Keratinocyte (primary cell): ENCODE measurements at regions not wholly inside any gene's neighbourhood (a gene's known extent, or its start where the extent isn't known, plus 50 kb on each side); places are given as distances from the start of the nearest gene placed in this dataset.

Experiments
- DNase-seq: peaks from one replicate; pipeline ENCODE4 v3.0.0-alpha.2; 2011; ENCODE audit warnings: low read depth, missing footprints, low spot score
- FAIRE-seq: peaks from 2 replicates; lab custom pipeline; 2011; peaks lifted over from hg19 to GRCh38; lab: Jason Lieb, UNC
- H2AFZ ChIP-seq: 2 replicates; pipeline ENCODE4 v1.6.0; 2012; ENCODE audit warnings: low read length, control low read depth, inconsistent platforms; ENCODE audit not compliant: control insufficient read depth
- H3K27ac ChIP-seq: 2 replicates; pipeline ENCODE4 v1.5.1; 2011; ENCODE audit warnings: low read length; ENCODE audit not compliant: control insufficient read depth, insufficient read depth
- H3K27me3 ChIP-seq: 3 replicates; pipeline ENCODE4 v1.6.0; 2011; ENCODE audit warnings: low read length; ENCODE audit not compliant: control insufficient read depth, insufficient read depth; ENCODE audit errors: extremely low read depth
- H3K36me3 ChIP-seq, 2 experiments: 2 replicates in 1 of 2; 3 replicates in 1 of 2; pipeline ENCODE4 v1.5.1; 2011; ENCODE audit warnings: low read length in 2 of 2, mild to moderate bottlenecking in 1 of 2; ENCODE audit not compliant: control insufficient read depth in 2 of 2, insufficient read depth in 2 of 2; ENCODE audit errors: extremely low read depth in 1 of 2
- H3K4me1 ChIP-seq: 3 replicates; pipeline ENCODE4 v1.5.1; 2011; ENCODE audit warnings: low read length; ENCODE audit not compliant: control insufficient read depth, insufficient read depth; ENCODE audit errors: extremely low read depth
- H3K4me2 ChIP-seq: 3 replicates; pipeline ENCODE4 v1.6.0; 2011; ENCODE audit warnings: low read depth, low read length; ENCODE audit not compliant: control insufficient read depth, insufficient read depth; ENCODE audit errors: extremely low read depth
- H3K4me3 ChIP-seq, 3 experiments: fragments of 200-600 bp in 1 of 3; sonication (generic) in 1 of 3; 2 replicates in 2 of 3; 3 replicates in 1 of 3; pipeline ENCODE4 v1.5.1; 2011 to 2016; ENCODE audit warnings: low read length in 3 of 3, mild to moderate bottlenecking in 3 of 3, control low read depth in 2 of 3, inconsistent platforms in 1 of 3, low read depth in 1 of 3, mixed read lengths in 1 of 3, mixed run types in 1 of 3, moderate library complexity in 1 of 3; ENCODE audit not compliant: control insufficient read depth in 2 of 3, insufficient read depth in 2 of 3; ENCODE audit errors: extremely low read depth in 1 of 3
- H3K79me2 ChIP-seq: 2 replicates; pipeline ENCODE4 v1.6.0; 2012; ENCODE audit warnings: low read length; ENCODE audit not compliant: control insufficient read depth, insufficient read depth
- H3K9ac ChIP-seq: 3 replicates; pipeline ENCODE4 v1.6.0; 2011; ENCODE audit warnings: low read length; ENCODE audit not compliant: control insufficient read depth, insufficient read depth; ENCODE audit errors: extremely low read depth
- H3K9me1 ChIP-seq: 3 replicates; pipeline ENCODE4 v1.6.0; 2011; ENCODE audit warnings: low read length; ENCODE audit not compliant: control insufficient read depth, insufficient read depth; ENCODE audit errors: extremely low read depth
- H3K9me3 ChIP-seq: 2 replicates; pipeline ENCODE4 v1.5.1; 2012; ENCODE audit warnings: low read depth, low read length; ENCODE audit not compliant: control insufficient read depth
- H4K20me1 ChIP-seq: 3 replicates; pipeline ENCODE4 v1.6.0; 2011; ENCODE audit warnings: low read length; ENCODE audit not compliant: control insufficient read depth, insufficient read depth; ENCODE audit errors: extremely low read depth
- EZH2 ChIP-seq: IDR thresholded peaks from one replicate; pipeline ENCODE4 v1.6.1; 2012; ENCODE audit warnings: inconsistent platforms, mild to moderate bottlenecking, low read length, moderate library complexity
- dilution Hi-C: fragments of 300-500 bp; cut with MboI; formaldehyde crosslinking; loops from one replicate; pipeline ENCODE4 v1.7.0; 2020; ENCODE audit warnings: low sequenced_read_pairs; ENCODE audit not compliant: extremely low pct_ligation_motif_present
- TF ChIP-seq, protein P1 (sequence below), 3 experiments: IDR thresholded peaks in 1 of 3; conservative IDR thresholded peaks in 1 of 3; optimal IDR thresholded peaks in 1 of 3; 2 replicates in 2 of 3; 3 replicates in 1 of 3; pipeline versions ENCODE3 to v1.5.1; 2011; ENCODE audit warnings: low read length in 3 of 3, mild to moderate bottlenecking in 3 of 3, moderate library complexity in 2 of 3, control low read depth in 1 of 3, inconsistent platforms in 1 of 3; ENCODE audit not compliant: insufficient read depth in 2 of 3; ENCODE audit errors: extremely low read depth in 1 of 3

GRCh38 chr1:3988431-3988830, 88.4 kb upstream of the C1orf174 start:
- Histone ChIP-seq H4K20me1 (no peaks in the 10 kb centered on the region), H3K27ac (no peak overlapping the region), H3K4me3 (no peak overlapping the region), H3K36me3 (no peaks in the 10 kb centered on the region), H3K9me3 (peaks cover 6% of the 10 kb centered on the region), H3K9me1 (no peaks in the 10 kb centered on the region), H3K4me1 (no peaks in the 10 kb centered on the region), H3K79me2 (no peaks in the 10 kb centered on the region), H3K4me2 (no peak overlapping the region), H2AFZ (no peak overlapping the region), H3K27me3 (no peaks in the 10 kb centered on the region), H3K9ac (no peak overlapping the region)
- FAIRE-seq = no peak
- no peak for DNase-seq
- TF ChIP-seq EZH2 = no peak
- TF ChIP-seq, protein P1, sequence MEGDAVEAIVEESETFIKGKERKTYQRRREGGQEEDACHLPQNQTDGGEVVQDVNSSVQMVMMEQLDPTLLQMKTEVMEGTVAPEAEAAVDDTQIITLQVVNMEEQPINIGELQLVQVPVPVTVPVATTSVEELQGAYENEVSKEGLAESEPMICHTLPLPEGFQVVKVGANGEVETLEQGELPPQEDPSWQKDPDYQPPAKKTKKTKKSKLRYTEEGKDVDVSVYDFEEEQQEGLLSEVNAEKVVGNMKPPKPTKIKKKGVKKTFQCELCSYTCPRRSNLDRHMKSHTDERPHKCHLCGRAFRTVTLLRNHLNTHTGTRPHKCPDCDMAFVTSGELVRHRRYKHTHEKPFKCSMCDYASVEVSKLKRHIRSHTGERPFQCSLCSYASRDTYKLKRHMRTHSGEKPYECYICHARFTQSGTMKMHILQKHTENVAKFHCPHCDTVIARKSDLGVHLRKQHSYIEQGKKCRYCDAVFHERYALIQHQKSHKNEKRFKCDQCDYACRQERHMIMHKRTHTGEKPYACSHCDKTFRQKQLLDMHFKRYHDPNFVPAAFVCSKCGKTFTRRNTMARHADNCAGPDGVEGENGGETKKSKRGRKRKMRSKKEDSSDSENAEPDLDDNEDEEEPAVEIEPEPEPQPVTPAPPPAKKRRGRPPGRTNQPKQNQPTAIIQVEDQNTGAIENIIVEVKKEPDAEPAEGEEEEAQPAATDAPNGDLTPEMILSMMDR (optimal IDR thresholded peaks at IDR 0.05 in 1 of 3, IDR thresholded peaks at IDR 0.05 in 1 of 3, conservative IDR thresholded peaks at IDR 0.05 in 1 of 3; ENCODE audit: extremely low read depth in 1 of 3, insufficient read depth in 2 of 3, low read length in 3 of 3) = no peak
- dilution Hi-C loops = no loop called here

- H3K36me3 ChIP-seq = no peaks in the 10 kb centered on the region
- H4K20me1 ChIP-seq = no peaks in the 10 kb centered on the region
- TF ChIP-seq, protein P1 (optimal IDR thresholded peaks at IDR 0.05 in 1 of 3, IDR thresholded peaks at IDR 0.05 in 1 of 3, conservative IDR thresholded peaks at IDR 0.05 in 1 of 3; ENCODE audit: extremely low read depth in 1 of 3, insufficient read depth in 2 of 3, low read length in 3 of 3) = no peak
- no peak for TF ChIP-seq EZH2
- H3K9ac ChIP-seq = no peak overlapping the region
- H3K4me2 ChIP-seq = no peak overlapping the region
- H3K4me3 ChIP-seq = no peak overlapping the region
- peaks cover 6% of the 10 kb centered on the region for H3K9me3 ChIP-seq
- dilution Hi-C loops = no loop called here
- H3K4me1 ChIP-seq = no peaks in the 10 kb centered on the region
- no peak overlapping the region for H2AFZ ChIP-seq
- H3K27me3 ChIP-seq = no peaks in the 10 kb centered on the region
- no peak for FAIRE-seq
- no peak for DNase-seq
- H3K79me2 ChIP-seq = no peaks in the 10 kb centered on the region
- no peak overlapping the region for H3K27ac ChIP-seq
- no peaks in the 10 kb centered on the region for H3K9me1 ChIP-seq
Observed at GRCh38 chr1:3989465-3989864, 89.4 kb upstream of the C1orf174 start.
